Naive thymus-derived CD8-positive, alpha-beta T cell (primary cell): ENCODE measurements at regions not wholly inside any gene's neighbourhood (a gene's known extent, or its start where the extent isn't known, plus 50 kb on each side); places are given as distances from the start of the nearest gene placed in this dataset.
A peak's percentile ranks its signal among the peaks of the same experiment; 100 is the strongest.
"Not testable (repeated sequence)": the region's sequence is repeated elsewhere in the genome, so short reads cannot be mapped to it uniquely, and the experiment has no call there.

Experiments used
- ATAC-seq, 2 donors: fragments of 150-1000 bp; cut with Tn5 transposase in 1 of 2; sonication (Bioruptor Pico), chemical (Tn5 transposase) in 1 of 2; 1 replicate in 1 of 2; 2 replicates in 1 of 2; pipeline ENCODE4 v1.10.0; 2021; ENCODE audit warnings: mild to moderate bottlenecking in 2 of 2, moderate library complexity in 2 of 2
- POLR2A ChIA-PET: fragments of 350-600 bp; sonication (Branson Sonifier 250); formaldehyde crosslinking; loops from one replicate; lab custom pipeline; 2021; ENCODE audit warnings: antibody characterized with exemption; lab: Charles Lee
- DNase-seq, 10 donors: peaks; one replicate each; pipeline versions ENCODE4 v3.0.0 to v3.0.0-alpha.2; 2020 to 2022
- H3K27ac Mint-ChIP-seq, 10 donors: one replicate each; pipeline ENCODE4 v1.8.0; 2020 to 2022; ENCODE audit warnings: mild to moderate bottlenecking in 10 of 10, mixed read lengths in 10 of 10, moderate library complexity in 4 of 10, inconsistent platforms in 1 of 10
- H3K27me3 Mint-ChIP-seq, 5 donors: one replicate each; pipeline ENCODE4 v1.8.0; 2021 to 2022; ENCODE audit warnings: mixed read lengths in 5 of 5
- H3K36me3 Mint-ChIP-seq, 3 donors: one replicate each; pipeline ENCODE4 v1.8.0; 2020 to 2022; ENCODE audit warnings: mixed read lengths in 3 of 3, mild to moderate bottlenecking in 2 of 3, inconsistent platforms in 1 of 3
- H3K4me1 Mint-ChIP-seq, 4 donors: one replicate each; pipeline ENCODE4 v1.8.0; 2021 to 2022; ENCODE audit warnings: mixed read lengths in 4 of 4
- H3K4me3 Mint-ChIP-seq, 10 donors: one replicate each; pipeline ENCODE4 v1.8.0; 2020 to 2022; ENCODE audit warnings: mild to moderate bottlenecking in 10 of 10, mixed read lengths in 10 of 10, moderate library complexity in 6 of 10, inconsistent platforms in 1 of 10
- H3K9me3 Mint-ChIP-seq, 9 donors: one replicate each; pipeline ENCODE4 v1.8.0; 2020 to 2022; ENCODE audit warnings: mixed read lengths in 9 of 9, mild to moderate bottlenecking in 3 of 9, inconsistent platforms in 1 of 9, moderate library complexity in 1 of 9

GRCh38 chr12:9543341-9543740 lies 64.4 kb downstream of the KLRB1 start:
- H3K36me3 Mint-ChIP-seq, POLR2A ChIA-PET, H3K9me3 Mint-ChIP-seq, H3K27me3 Mint-ChIP-seq, H3K4me1 Mint-ChIP-seq, ATAC-seq, H3K27ac Mint-ChIP-seq, H3K4me3 Mint-ChIP-seq, DNase-seq: not testable (repeated sequence)

GRCh38 chr12:9542827-9543226 lies 64.9 kb downstream of the KLRB1 start:
- H3K36me3 Mint-ChIP-seq, H3K9me3 Mint-ChIP-seq, H3K4me3 Mint-ChIP-seq, DNase-seq, H3K4me1 Mint-ChIP-seq, POLR2A ChIA-PET, ATAC-seq, H3K27ac Mint-ChIP-seq, H3K27me3 Mint-ChIP-seq: not testable (repeated sequence)

GRCh38 chr12:9515925-9516324 lies 91.8 kb downstream of the KLRB1 start:
- not testable (repeated sequence) for ATAC-seq, H3K9me3 Mint-ChIP-seq, H3K36me3 Mint-ChIP-seq

DNA sequence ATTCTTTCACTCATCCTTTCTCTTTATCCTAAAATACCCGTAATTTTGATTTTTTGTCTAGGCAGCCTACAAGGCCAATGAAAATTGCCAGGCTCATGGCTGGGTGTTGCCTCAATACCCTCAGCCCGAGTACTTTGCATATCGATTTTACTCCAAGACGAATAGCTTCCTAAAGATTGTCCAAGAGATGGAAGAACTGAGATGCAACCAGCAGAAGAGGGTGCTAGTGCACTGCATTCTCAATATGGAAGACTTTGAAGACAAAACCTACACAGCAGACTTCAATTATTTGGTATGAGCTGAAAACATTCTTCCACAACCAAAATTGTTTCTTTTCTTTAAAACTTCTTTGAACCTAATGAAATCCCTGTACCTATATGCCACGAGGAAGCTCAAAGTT lies 95.0 kb downstream of the KLRB1 start:
- peaks cover 0 to 19% (median 13%) of the 10 kb centered on the region in 4 donors for H3K4me1 Mint-ChIP-seq
- H3K36me3 Mint-ChIP-seq, H3K9me3 Mint-ChIP-seq, H3K27me3 Mint-ChIP-seq, DNase-seq, H3K4me3 Mint-ChIP-seq, POLR2A ChIA-PET, H3K27ac Mint-ChIP-seq, ATAC-seq: not testable (repeated sequence)

More at GRCh38 chr12:9515925-9516324, 91.8 kb downstream of the KLRB1 start:
- H3K27ac Mint-ChIP-seq, H3K4me3 Mint-ChIP-seq, H3K4me1 Mint-ChIP-seq, POLR2A ChIA-PET, DNase-seq, H3K27me3 Mint-ChIP-seq: not testable (repeated sequence)

DNA sequence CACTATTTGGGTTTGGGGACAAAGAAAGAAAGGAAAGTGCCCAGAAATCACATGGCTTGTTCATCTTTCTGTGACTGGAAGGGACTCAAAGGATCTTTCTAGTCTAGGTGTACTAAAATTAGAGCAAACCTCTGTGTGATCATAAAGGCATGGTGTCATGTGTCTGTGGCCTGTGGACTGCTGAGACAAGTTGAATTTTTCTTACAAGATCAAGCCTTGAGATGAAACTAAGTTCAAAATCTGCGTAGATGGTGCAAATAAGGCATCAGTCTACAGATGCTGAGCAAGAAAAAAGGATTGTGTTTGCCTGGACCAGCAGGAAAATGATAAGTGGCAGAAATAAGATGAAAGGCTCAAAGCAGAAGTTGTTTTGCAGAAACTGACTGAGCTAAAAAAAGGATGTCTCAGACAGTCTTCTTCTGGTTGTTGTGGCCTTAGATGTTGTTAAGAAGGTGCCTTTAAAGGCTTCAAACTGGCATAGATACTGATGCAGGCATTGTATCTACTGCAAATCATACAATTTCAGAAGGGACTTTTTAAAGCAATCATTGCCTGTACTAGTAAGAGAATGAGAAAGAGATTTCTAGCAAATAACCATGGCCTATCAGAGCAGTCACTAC lies 97.2 kb downstream of the KLRB1 start:
- POLR2A ChIA-PET, H3K36me3 Mint-ChIP-seq, H3K9me3 Mint-ChIP-seq, H3K27me3 Mint-ChIP-seq: not testable (repeated sequence)
- Mint-ChIP-seq H3K4me1 (peaks cover 0 to 19% (median 13%) of the 10 kb centered on the region in 4 donors), H3K4me3 (peak overlapping the region in 3 of 10 donors; percentile 3 to 46 (median 8)), H3K27ac (peak overlapping the region in 6 of 10 donors; percentile 31 to 79 (median 47))
- DNase-seq (peak in 4 of 10 donors; percentile 1 to 46 (median 2)), ATAC-seq (peak in 1 of 2 donors; percentile 83)

GRCh38 chr12:9509464-9510161 lies 98.1 kb downstream of the KLRB1 start:
- Mint-ChIP-seq H3K27me3 (no peaks in the 10 kb centered on the region), H3K4me3 (no peak overlapping the region), H3K27ac (peak overlapping the region in 2 of 10 donors; percentile 48 to 79), H3K36me3 (no peaks in the 10 kb centered on the region), H3K4me1 (peaks cover 0 to 19% (median 13%) of the 10 kb centered on the region in 4 donors), H3K9me3 (no peaks in the 10 kb centered on the region)
- POLR2A ChIA-PET, result no interaction called here
- DNase-seq, result no peak
- ATAC-seq, result no peak

GRCh38 chr12:9506746-9507145 lies 101.0 kb downstream of the KLRB1 start:
- Mint-ChIP-seq H3K27me3 (no peaks in the 10 kb centered on the region), H3K36me3 (no peaks in the 10 kb centered on the region), H3K27ac (no peak overlapping the region), H3K4me3 (no peak overlapping the region), H3K4me1 (peaks cover 0 to 19% (median 13%) of the 10 kb centered on the region in 4 donors), H3K9me3 (no peaks in the 10 kb centered on the region)
- ATAC-seq (no peak), DNase-seq (no peak)
- POLR2A ChIA-PET, result no interaction called here

DNA sequence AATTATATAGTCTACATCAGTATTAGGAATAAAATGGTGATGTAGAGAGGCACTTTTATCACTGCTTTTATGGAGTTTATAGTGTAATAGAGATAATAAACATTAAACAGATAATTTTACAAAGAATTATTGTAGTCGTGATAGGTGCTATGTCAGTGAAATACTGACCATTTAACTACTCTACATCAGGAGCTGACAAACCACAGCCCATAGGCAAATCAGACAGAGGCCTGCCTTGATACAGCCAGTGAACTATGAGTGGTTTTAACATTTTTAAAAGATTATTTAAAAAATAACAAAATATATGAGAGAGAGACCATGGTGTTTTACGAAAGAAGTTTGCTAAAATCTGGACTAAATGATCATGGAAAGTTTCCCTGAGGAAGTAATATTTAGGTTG lies 104.3 kb downstream of the KLRB1 start:
- H3K4me1 Mint-ChIP-seq, DNase-seq, H3K27me3 Mint-ChIP-seq, POLR2A ChIA-PET, H3K4me3 Mint-ChIP-seq, ATAC-seq, H3K9me3 Mint-ChIP-seq, H3K27ac Mint-ChIP-seq, H3K36me3 Mint-ChIP-seq: not testable (repeated sequence)

DNA sequence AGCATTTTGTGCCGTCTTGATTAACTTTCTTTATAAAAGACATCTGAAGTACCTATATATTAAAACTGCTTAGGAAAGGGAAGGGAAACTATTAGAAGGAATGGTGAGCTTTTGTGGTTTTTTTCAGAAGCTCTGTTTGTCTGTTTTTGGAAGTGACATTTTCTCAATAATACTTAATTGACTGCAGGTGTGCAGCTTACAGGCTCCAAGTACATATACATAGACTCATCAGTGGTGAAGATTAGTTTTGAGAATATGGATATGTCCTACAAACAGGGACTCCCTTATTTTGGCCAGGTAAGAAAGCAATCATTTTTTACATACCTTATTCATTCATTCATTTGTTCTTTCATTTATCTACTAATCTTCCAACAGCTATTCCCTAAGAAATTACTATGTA lies 104.9 kb downstream of the KLRB1 start:
- ATAC-seq, DNase-seq, H3K27me3 Mint-ChIP-seq, H3K4me3 Mint-ChIP-seq, H3K9me3 Mint-ChIP-seq, H3K4me1 Mint-ChIP-seq, POLR2A ChIA-PET, H3K36me3 Mint-ChIP-seq, H3K27ac Mint-ChIP-seq: not testable (repeated sequence)

GRCh38 chr12:9493325-9493724 lies 114.4 kb downstream of the KLRB1 start:
- H3K4me1 Mint-ChIP-seq, H3K36me3 Mint-ChIP-seq, H3K9me3 Mint-ChIP-seq, ATAC-seq, DNase-seq, H3K27me3 Mint-ChIP-seq, H3K4me3 Mint-ChIP-seq, H3K27ac Mint-ChIP-seq, POLR2A ChIA-PET: not testable (repeated sequence)

- H3K4me1 Mint-ChIP-seq, H3K27ac Mint-ChIP-seq, ATAC-seq, H3K27me3 Mint-ChIP-seq, POLR2A ChIA-PET, H3K4me3 Mint-ChIP-seq, H3K9me3 Mint-ChIP-seq, DNase-seq, H3K36me3 Mint-ChIP-seq: not testable (repeated sequence)
These were observed 126.4 kb downstream of the KLRB1 start for GRCh38 chr12:9481289-9481688.

GRCh38 chr12:9474197-9474596 lies 133.5 kb downstream of the KLRB1 start:
- peaks cover 8 to 17% (median 10%) of the 10 kb centered on the region in 4 donors for H3K4me1 Mint-ChIP-seq
- H3K36me3 Mint-ChIP-seq, H3K27ac Mint-ChIP-seq, H3K9me3 Mint-ChIP-seq, H3K4me3 Mint-ChIP-seq, H3K27me3 Mint-ChIP-seq, DNase-seq, POLR2A ChIA-PET, ATAC-seq: not testable (repeated sequence)

DNA sequence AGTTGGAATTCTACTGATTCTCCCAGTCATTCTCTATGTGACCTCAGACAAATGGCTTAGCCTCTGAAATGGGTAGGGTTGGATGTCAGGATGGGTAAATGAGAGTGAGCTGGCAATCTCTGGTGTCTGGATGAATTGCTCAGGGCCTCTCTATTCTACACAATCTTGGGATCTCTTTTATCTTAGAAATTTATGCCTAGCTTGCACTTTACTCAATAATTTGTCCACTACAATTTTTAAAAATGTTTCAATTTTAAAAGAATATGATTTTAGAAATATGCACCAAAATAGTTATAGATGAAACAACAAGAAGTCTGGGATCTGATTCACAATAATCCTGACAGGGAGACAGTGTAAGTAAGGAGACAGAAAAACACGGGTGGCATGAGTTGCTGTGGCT lies 134.1 kb downstream of the KLRB1 start:
- DNase-seq, H3K36me3 Mint-ChIP-seq, H3K4me3 Mint-ChIP-seq, H3K9me3 Mint-ChIP-seq, H3K27ac Mint-ChIP-seq, POLR2A ChIA-PET, H3K27me3 Mint-ChIP-seq, ATAC-seq: not testable (repeated sequence)
- H3K4me1 Mint-ChIP-seq, result peaks cover 10 to 23% (median 12%) of the 10 kb centered on the region in 4 donors
